Ovary (tissue), 3 donors: ENCODE measurements at regions not wholly inside any gene's neighbourhood (a gene's known extent, or its start where the extent isn't known, plus 50 kb on each side); places are given as distances from the start of the nearest gene placed in this dataset.

ENCODE experiments used
- CTCF ChIP-seq, 3 donors: fragments of 450-650 bp in 2 of 3; fragments of 200-600 bp in 1 of 3; IDR thresholded peaks; one replicate each; pipeline versions ENCODE4 v1.5.1 to v1.8.0; 2016 to 2022; ENCODE audit warnings: antibody characterized with exemption in 3 of 3, mild to moderate bottlenecking in 1 of 3
- EP300 ChIP-seq: sonication (generic); formaldehyde crosslinking; IDR thresholded peaks from one replicate; pipeline ENCODE4 v1.6.1; 2017; ENCODE audit warnings: antibody characterized with exemption
- POLR2A ChIP-seq: fragments of 450-650 bp; IDR thresholded peaks from one replicate; pipeline ENCODE4 v1.6.1; 2017; ENCODE audit warnings: antibody characterized with exemption, mild to moderate bottlenecking, moderate library complexity
- donor health status: DM: no; HTN: no; CAD: no.

- TF ChIP-seq CTCF (IDR thresholded peaks at IDR 0.05) = no peak
- no peak for TF ChIP-seq POLR2A
- no peak for TF ChIP-seq EP300
Measured at GRCh38 chr6:11847515-11848345, 69.1 kb upstream of the ADTRP start.
